Ishikawa (cell line): ENCODE measurements at regions not wholly inside any gene's neighbourhood (a gene's known extent, or its start where the extent isn't known, plus 50 kb on each side); places are given as distances from the start of the nearest gene placed in this dataset.

Experiments
- CEBPB ChIP-seq: IDR thresholded peaks from 2 replicates; pipeline ENCODE4 v1.6.1; 2012
- CREB1 ChIP-seq: IDR thresholded peaks from 2 replicates; pipeline ENCODE4 v1.6.1; 2012; ENCODE audit warnings: low read depth
- EGR1 ChIP-seq: IDR thresholded peaks from 2 replicates; pipeline ENCODE4 v1.6.1; 2012
- EP300 ChIP-seq: IDR thresholded peaks from 2 replicates; pipeline ENCODE4 v1.6.1; 2012; ENCODE audit warnings: borderline replicate concordance
- FOXM1 ChIP-seq: IDR thresholded peaks from 2 replicates; pipeline ENCODE4 v1.6.1; 2012; ENCODE audit warnings: low read depth, borderline replicate concordance
- MAX ChIP-seq: IDR thresholded peaks from 2 replicates; pipeline ENCODE4 v1.6.1; 2012
- NFIC ChIP-seq: IDR thresholded peaks from 2 replicates; pipeline ENCODE4 v1.6.1; 2012
- RAD21 ChIP-seq: IDR thresholded peaks from 2 replicates; pipeline ENCODE4 v1.6.1; 2012; ENCODE audit warnings: low read depth
- REST ChIP-seq: IDR thresholded peaks from 2 replicates; pipeline ENCODE4 v1.6.1; 2012; ENCODE audit warnings: low read depth, mild to moderate bottlenecking
- TAF1 ChIP-seq: IDR thresholded peaks from 2 replicates; pipeline ENCODE4 v1.6.1; 2012; ENCODE audit warnings: low read depth, mild to moderate bottlenecking
- TCF12 ChIP-seq: IDR thresholded peaks from 2 replicates; pipeline ENCODE4 v1.6.1; 2012; ENCODE audit warnings: low read depth
- TEAD4 ChIP-seq: IDR thresholded peaks from 2 replicates; pipeline ENCODE4 v1.6.1; 2012
- USF1 ChIP-seq: IDR thresholded peaks from 2 replicates; pipeline ENCODE4 v1.6.1; 2012
- YY1 ChIP-seq: IDR thresholded peaks from 2 replicates; pipeline ENCODE4 v1.6.1; 2012; ENCODE audit warnings: low read depth
- ZBTB7A ChIP-seq: IDR thresholded peaks from 2 replicates; pipeline ENCODE4 v1.6.1; 2012; ENCODE audit warnings: low read depth

GRCh38 chr5:99646011-99646647 is 717.3 kb upstream of the CHD1 start:
- TF ChIP-seq CEBPB (no peak), RAD21 (no peak), NFIC (no peak), EGR1 (no peak), REST (no peak), TAF1 (no peak), EP300 (no peak), ZBTB7A (no peak), TCF12 (no peak), TEAD4 (no peak), YY1 (no peak), FOXM1 (no peak), MAX (no peak), CREB1 (no peak), USF1 (no peak)

- TF ChIP-seq EGR1 = no peak
- no peak for TF ChIP-seq CREB1
- no peak for TF ChIP-seq TCF12
- no peak for TF ChIP-seq YY1
- TF ChIP-seq RAD21 = no peak
- no peak for TF ChIP-seq REST
- TF ChIP-seq EP300 = no peak
- no peak for TF ChIP-seq TEAD4
Observed at GRCh38 chr5:99644822-99645221, 716.0 kb upstream of the CHD1 start.

- TF ChIP-seq MAX (no peak), YY1 (no peak), TAF1 (no peak), EP300 (no peak)
Observed at GRCh38 chr5:99640646-99641045, 711.8 kb upstream of the CHD1 start.

GRCh38 chr5:99639905-99640304 is 711.1 kb upstream of the CHD1 start:
- no peak for TF ChIP-seq CEBPB
- TF ChIP-seq EP300 = no peak
- TF ChIP-seq MAX = no peak
- TF ChIP-seq REST = no peak
- no peak for TF ChIP-seq TEAD4
- no peak for TF ChIP-seq FOXM1
- TF ChIP-seq CREB1 = no peak
- TF ChIP-seq USF1 = no peak
- TF ChIP-seq EGR1 = no peak
- TF ChIP-seq RAD21 = no peak
- TF ChIP-seq TAF1 = no peak

- TF ChIP-seq FOXM1 (no peak), USF1 (no peak), RAD21 (no peak), EGR1 (no peak), CREB1 (no peak), MAX (no peak), ZBTB7A (no peak), TEAD4 (no peak), TCF12 (no peak), YY1 (no peak), NFIC (no peak), EP300 (no peak), TAF1 (no peak), REST (no peak), CEBPB (no peak)
Observed at GRCh38 chr5:99636663-99637062, 707.9 kb upstream of the CHD1 start.
